Nucleus accumbens (tissue), 56 donors: ENCODE measurements at regions not wholly inside any gene's neighbourhood (a gene's known extent, or its start where the extent isn't known, plus 50 kb on each side); places are given as distances from the start of the nearest gene placed in this dataset.
"Not testable (repeated sequence)": the region's sequence is repeated elsewhere in the genome, so short reads cannot be mapped to it uniquely, and the experiment has no call there.

Source experiments
- DNase-seq, 56 donors: peaks; one replicate each; lab custom pipeline; 2025; lab: John Stamatoyannopoulos, UW

DNA sequence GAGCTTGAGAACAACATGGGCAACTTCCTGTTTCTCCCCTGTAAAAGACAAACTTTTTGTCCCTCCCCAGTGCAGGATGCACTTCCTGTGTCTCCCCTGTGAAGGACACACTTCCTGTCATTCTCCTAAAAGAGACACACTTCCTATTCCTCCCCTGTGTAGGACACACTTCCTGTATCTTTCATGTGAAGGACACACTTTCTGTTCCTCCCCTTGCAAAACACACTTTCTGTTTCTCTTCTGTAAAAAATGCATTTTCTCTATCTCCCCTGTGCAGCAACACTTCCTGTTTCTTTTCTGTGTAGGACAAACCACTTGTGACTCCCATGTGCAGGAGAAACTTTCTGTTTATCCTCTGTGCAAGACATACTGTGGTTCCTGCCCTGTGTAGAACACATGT lies 488.6 kb upstream of the USP9Y start:
- no peak for DNase-seq

DNA sequence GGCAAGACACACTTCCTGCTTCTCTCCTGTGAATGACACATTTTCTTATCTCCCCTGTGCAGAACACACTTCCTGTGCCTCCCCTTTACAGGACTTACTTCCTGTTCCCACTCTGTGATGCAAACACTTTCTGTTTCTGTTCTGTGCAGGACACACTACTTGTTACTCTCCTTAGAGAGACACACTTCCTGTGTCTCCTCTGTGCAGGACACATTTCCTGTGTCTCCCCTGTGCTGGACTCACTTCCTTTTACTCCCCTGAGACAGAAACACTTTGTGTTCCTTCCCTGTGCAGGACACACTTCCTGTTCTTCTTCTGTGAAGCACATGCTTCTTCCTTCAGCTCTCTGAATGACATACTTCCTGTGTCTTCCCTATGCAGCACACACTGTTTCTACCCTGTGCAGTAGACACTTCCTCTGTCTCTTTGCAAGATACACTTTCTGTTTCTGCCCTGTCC lies 485.4 kb upstream of the USP9Y start:
- DNase-seq, result no peak

DNA sequence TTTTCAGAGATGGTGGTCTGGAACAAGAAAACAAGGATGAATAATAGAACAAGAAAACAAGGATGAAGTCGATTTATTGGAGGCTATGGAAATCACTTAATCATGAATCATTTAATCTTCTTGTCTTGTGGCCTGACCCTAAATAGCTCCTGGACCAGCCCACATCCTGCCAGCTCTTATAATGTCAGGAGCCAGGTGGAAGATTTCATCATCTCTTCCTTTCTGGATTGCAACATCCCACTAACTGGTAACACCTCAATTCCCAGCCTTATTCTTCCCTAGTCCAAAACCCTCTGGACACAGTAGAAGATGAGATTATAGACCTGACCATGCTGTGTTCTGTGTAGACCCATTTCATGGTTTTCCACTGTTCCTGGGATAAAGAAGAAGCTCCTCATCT lies 470.1 kb upstream of the USP9Y start:
- no peak for DNase-seq

DNA sequence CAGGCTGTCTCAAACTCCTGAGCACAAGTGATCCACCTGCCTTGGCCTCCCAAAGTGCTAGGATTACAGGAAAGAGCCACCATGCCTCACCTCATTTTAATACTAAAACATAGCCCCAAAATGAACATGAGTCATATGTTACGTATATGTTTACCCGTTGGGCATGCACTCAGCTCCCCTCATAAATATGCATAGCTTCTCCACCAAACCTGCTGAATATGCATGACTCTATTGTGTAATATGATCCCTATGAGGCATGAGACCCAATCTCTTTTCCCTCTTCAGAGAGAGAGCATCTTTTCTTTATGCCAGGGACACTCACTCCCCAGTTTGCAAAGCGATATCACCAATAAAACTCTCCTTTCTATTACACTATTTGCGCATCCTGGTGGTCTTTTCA lies 464.6 kb upstream of the USP9Y start:
- DNase-seq, result no peak

DNA sequence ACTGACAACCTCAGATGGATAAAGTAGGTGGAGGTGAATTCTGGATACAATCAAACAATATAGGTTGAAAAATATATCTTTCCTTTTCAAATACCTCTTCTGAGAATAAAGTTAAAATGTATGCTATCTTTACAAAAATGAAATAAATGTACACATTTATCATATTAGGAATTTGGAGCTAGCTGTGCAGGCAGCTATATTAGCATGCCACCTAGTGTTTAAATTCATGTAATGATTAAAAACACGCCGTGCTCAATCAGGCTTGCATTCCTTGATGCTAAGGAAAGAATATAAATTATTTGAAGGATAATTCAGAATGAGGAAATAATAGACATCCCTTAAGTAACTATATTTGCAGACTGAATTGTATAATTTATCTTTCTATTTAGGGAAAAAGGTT lies 460.7 kb upstream of the USP9Y start:
- not testable (repeated sequence) for DNase-seq

- no peak for DNase-seq
Observed at GRCh38 chrY:12244146-12244545, 456.9 kb upstream of the USP9Y start.

- DNase-seq, result no peak
Observed at GRCh38 chrY:12253756-12254155, 447.3 kb upstream of the USP9Y start.

DNA sequence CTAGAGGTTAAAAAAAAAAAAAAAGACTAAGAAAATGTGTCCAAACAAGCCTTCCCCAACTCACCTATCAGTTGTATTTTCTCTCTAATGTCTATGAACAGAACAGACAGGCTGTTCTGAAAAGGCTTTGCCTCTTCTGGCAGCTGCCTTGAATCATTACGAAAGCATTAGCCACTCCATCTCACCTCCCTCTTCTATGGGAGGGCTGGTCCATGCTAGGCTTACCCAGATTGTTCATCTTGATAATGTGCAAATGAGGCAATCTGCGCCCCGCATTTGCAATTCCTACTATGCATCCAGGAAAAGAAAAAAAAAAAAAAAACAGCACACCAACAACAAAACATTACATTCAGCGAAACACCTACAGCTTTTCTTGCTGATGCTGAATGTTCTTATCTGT lies 429.9 kb upstream of the USP9Y start:
- no peak for DNase-seq

DNA sequence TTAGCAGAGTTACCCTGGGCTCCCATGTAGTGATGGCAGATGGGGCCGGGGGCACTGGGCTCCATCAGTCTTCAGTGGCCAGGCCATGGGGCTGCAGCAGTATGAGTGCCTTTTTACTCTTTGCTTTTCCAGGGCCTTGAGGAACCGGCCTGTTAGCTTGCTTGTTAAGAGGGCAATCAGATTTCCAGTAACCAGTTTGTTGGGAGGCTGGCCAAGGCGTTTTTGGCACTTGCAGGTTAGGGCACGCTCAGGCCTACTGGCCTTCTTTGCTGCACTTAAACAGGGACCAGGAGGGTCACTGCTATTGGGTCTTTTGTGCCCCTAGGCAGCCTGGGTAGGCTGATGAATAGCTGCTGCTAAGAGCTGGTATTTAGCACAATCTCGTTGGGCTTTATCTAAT lies 415.4 kb upstream of the USP9Y start:
- DNase-seq, result no peak

- DNase-seq, result no peak
Observed at GRCh38 chrY:12288919-12289318, 412.1 kb upstream of the USP9Y start.

GRCh38 chrY:12289415-12289814 lies 411.6 kb upstream of the USP9Y start:
- no peak for DNase-seq

- no peak for DNase-seq
Observed at GRCh38 chrY:12292542-12292941, 408.5 kb upstream of the USP9Y start.

- no peak for DNase-seq
Observed at GRCh38 chrY:12296460-12296859, 404.6 kb upstream of the USP9Y start.

DNA sequence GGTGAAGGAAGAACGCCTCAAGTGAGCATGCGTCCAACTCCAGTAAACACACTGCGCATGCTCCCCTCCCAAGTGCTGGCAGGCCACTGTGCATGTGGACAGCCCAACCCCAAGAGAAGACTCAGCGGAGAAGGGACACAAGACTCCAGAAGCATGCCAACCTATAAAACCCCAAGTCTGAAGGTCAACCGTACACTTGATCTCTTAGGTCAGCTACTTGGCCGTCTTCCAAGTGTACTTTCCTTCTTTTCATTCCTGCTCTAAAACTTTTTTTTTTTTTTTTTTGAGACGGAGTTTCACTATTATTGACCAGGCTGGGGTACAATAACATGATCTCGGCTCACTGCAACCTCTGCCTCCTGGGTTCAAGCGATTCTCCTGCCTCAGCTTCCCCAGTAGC lies 401.2 kb upstream of the USP9Y start:
- DNase-seq, result not testable (repeated sequence)

- DNase-seq, result no peak
Observed at GRCh38 chrY:12303464-12303863, 397.6 kb upstream of the USP9Y start.

- DNase-seq, result no peak
Observed at GRCh38 chrY:12305456-12305855, 395.6 kb upstream of the USP9Y start.

DNA sequence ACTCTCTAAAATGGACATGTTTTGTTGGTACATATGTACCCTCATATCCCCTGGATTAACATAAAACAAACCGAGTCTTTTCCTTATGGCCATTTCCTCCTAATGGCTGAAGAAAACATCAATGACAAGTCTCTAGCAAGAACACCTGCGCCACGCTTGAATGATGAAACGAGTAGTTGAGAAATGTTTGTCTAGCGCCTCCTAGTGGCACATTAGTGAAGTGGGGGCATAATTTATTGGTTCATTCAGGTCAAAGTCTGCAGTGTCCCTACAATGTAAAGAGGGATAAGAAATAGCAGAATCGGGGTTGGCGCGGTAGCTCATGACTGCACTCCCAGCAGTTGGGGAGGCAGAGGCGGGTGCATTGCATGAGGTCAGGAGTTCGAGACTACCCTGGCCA lies 391.8 kb upstream of the USP9Y start:
- no peak for DNase-seq

DNA sequence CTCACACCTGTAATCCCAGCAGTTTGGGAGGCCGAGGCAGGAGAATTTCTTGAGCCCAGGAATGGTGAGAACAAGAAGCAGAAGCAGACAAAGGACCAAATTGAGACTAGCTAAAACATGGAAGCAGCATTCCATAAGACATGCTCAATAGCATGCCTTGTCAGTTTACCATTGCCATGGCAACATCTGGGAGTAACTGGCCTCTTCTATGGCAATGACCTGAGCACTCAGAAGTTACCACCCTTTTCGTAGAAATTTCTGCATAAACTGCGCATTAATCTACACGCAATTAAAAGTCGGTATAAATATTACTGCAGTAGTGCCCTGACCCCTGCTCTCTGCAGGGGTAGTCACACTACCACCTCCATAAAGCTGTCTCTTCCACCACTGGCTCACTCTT lies 390.2 kb upstream of the USP9Y start:
- no peak for DNase-seq

DNA sequence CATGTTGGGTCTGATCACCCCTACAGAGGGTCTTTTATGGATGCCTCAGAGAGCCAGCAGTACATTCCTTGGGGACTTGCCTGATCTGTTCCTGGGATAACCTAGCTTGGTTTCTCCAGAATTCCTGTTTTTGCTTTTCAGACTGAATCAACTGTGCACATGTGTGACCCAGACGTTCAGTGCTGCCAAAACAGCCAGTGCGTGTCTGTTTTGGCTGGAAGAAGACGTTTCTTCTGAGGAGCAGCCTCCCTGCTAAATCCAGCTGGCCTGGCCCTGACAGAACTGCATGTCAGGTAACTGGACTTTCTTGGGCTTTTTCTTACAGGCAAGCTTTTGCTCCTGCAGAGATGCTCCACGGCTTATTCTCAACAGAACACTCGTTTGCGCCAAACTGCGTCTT lies 373.3 kb upstream of the USP9Y start:
- DNase-seq, result no peak

GRCh38 chrY:12331917-12332316 lies 369.1 kb upstream of the USP9Y start:
- DNase-seq, result not testable (repeated sequence)

- no peak for DNase-seq
Observed at GRCh38 chrY:12343211-12343610, 357.8 kb upstream of the USP9Y start.

- no peak for DNase-seq
Observed at GRCh38 chrY:12348181-12348580, 352.9 kb upstream of the USP9Y start.

DNA sequence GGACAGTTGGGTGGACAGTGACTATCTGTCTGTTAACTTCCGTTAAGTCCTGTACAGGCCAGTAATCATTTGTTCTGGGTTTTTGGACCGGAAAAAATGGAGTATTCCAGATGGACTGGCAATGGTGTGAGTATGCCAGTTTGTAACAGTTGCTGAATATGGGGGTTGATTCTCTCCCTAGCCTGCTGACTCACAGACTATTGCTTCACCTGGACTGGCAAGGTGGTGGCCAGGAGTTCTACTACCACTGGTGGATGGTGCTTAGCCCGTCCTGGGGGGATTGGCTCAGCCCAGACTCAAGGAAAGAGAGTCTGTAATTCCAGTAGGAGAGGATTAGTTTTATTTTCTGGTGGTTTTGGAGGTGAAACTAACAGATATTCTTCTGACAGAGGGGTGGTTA lies 343.8 kb upstream of the USP9Y start:
- no peak for DNase-seq

DNA sequence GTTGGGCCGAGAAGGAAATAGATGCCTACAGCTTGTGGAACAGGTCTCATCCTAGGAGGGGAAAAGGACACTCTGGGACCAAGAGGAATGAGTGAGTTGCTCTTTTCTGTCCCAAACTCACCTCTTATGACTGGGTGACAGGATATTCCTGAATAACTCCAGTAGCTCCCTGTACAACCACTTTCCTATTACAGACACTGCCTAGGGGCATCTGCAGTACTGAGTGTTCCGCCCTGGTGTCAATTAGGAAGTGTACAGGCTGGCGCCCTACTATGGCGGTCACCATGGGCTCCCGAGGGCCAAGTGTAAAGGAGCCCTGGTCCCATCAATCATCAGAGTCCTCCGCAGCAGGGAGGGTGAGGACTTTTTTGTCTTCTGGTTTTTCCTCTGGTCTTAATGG lies 343.4 kb upstream of the USP9Y start:
- no peak for DNase-seq
